IMR-90 (cell line): ENCODE measurements at regions not wholly inside any gene's neighbourhood (a gene's known extent, or its start where the extent isn't known, plus 50 kb on each side); places are given as distances from the start of the nearest gene placed in this dataset.

ENCODE experiments used
- BHLHE40 ChIP-seq: fragments of 150-350 bp; IDR thresholded peaks from 2 replicates; pipeline ENCODE4 v1.6.1; 2016; ENCODE audit warnings: mild to moderate bottlenecking, low read depth, low read length
- CEBPB ChIP-seq: IDR thresholded peaks from 2 replicates; pipeline ENCODE4 v1.6.1; 2012; ENCODE audit warnings: low read depth, low read length, improper control_type of control experiment
- CHD1 ChIP-seq: IDR thresholded peaks from 2 replicates; pipeline ENCODE4 v1.6.1; 2012; ENCODE audit warnings: low read depth, low read length, improper control_type of control experiment
- CTCF ChIP-seq: conservative IDR thresholded peaks from 2 replicates; pipeline ENCODE4 v1.5.1; 2012; ENCODE audit warnings: mild to moderate bottlenecking, low read depth, low read length, improper control_type of control experiment
- FOS ChIP-seq: fragments of 150-350 bp; IDR thresholded peaks from 2 replicates; pipeline ENCODE4 v1.6.1; 2016; ENCODE audit warnings: low read depth, low read length
- MAFK ChIP-seq: IDR thresholded peaks from 2 replicates; pipeline ENCODE4 v1.6.1; 2012; ENCODE audit warnings: low read depth, low read length, improper control_type of control experiment
- MXI1 ChIP-seq: IDR thresholded peaks from 2 replicates; pipeline ENCODE4 v1.6.1; 2012; ENCODE audit warnings: low read depth, mild to moderate bottlenecking, low read length, moderate library complexity, borderline replicate concordance
- POLR2A ChIP-seq: IDR thresholded peaks from 2 replicates; pipeline ENCODE4 v1.6.1; 2012; ENCODE audit warnings: mild to moderate bottlenecking, low read depth, low read length
- RAD21 ChIP-seq: IDR thresholded peaks from 2 replicates; pipeline ENCODE4 v1.6.1; 2012; ENCODE audit warnings: low read length, improper control_type of control experiment
- RCOR1 ChIP-seq: IDR thresholded peaks from 2 replicates; pipeline ENCODE4 v1.6.1; 2012; ENCODE audit warnings: mild to moderate bottlenecking, low read length, improper control_type of control experiment; ENCODE audit not compliant: insufficient replicate concordance
- RFX5 ChIP-seq: IDR thresholded peaks from 2 replicates; pipeline ENCODE4 v1.8.0; 2012; ENCODE audit warnings: low read depth, mild to moderate bottlenecking, low read length, moderate library complexity
- SMC3 ChIP-seq: fragments of 150-350 bp; IDR thresholded peaks from 2 replicates; pipeline ENCODE4 v1.6.1; 2016; ENCODE audit warnings: low read depth, mild to moderate bottlenecking, antibody characterized with exemption, low read length, moderate library complexity
- USF2 ChIP-seq: fragments of 150-350 bp; IDR thresholded peaks from 2 replicates; pipeline ENCODE4 v1.6.1; 2017; ENCODE audit warnings: mild to moderate bottlenecking, antibody characterized with exemption, low read length, low read depth

- no peak for TF ChIP-seq CTCF
- no peak for TF ChIP-seq RAD21
- TF ChIP-seq MAFK = no peak
- TF ChIP-seq BHLHE40 = no peak
- TF ChIP-seq POLR2A = no peak
- no peak for TF ChIP-seq MXI1
- TF ChIP-seq USF2 = no peak
- no peak for TF ChIP-seq FOS
- no peak for TF ChIP-seq RFX5
- TF ChIP-seq CHD1 = no peak
- TF ChIP-seq RCOR1 = no peak
- no peak for TF ChIP-seq CEBPB
- TF ChIP-seq SMC3 = no peak
Observed at GRCh38 chr18:75857558-75857957, 430.1 kb upstream of the SMIM21 start.
